Thyroid gland (tissue), 4 donors: ENCODE measurements at regions not wholly inside any gene's neighbourhood (a gene's known extent, or its start where the extent isn't known, plus 50 kb on each side); places are given as distances from the start of the nearest gene placed in this dataset.

Experiments
- POLR2A ChIP-seq, 2 donors: fragments of 450-650 bp; IDR thresholded peaks; one replicate each; pipeline ENCODE4 v1.6.1; 2017; ENCODE audit warnings: antibody characterized with exemption in 2 of 2, mild to moderate bottlenecking in 2 of 2, moderate library complexity in 1 of 2
- TF ChIP-seq, protein P1 (sequence below), 6 experiments: fragments of 200-600 bp in 3 of 6; fragments of 450-650 bp in 3 of 6; sonication (generic) in 3 of 6; IDR thresholded peaks; one replicate each; pipeline ENCODE4 v1.5.1; 2016 to 2019; ENCODE audit warnings: antibody characterized with exemption in 6 of 6, mild to moderate bottlenecking in 2 of 6, inconsistent platforms in 1 of 6, moderate library complexity in 1 of 6

- TF ChIP-seq, protein P1, sequence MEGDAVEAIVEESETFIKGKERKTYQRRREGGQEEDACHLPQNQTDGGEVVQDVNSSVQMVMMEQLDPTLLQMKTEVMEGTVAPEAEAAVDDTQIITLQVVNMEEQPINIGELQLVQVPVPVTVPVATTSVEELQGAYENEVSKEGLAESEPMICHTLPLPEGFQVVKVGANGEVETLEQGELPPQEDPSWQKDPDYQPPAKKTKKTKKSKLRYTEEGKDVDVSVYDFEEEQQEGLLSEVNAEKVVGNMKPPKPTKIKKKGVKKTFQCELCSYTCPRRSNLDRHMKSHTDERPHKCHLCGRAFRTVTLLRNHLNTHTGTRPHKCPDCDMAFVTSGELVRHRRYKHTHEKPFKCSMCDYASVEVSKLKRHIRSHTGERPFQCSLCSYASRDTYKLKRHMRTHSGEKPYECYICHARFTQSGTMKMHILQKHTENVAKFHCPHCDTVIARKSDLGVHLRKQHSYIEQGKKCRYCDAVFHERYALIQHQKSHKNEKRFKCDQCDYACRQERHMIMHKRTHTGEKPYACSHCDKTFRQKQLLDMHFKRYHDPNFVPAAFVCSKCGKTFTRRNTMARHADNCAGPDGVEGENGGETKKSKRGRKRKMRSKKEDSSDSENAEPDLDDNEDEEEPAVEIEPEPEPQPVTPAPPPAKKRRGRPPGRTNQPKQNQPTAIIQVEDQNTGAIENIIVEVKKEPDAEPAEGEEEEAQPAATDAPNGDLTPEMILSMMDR (IDR thresholded peaks at IDR 0.05): no peak
- no peak for TF ChIP-seq POLR2A (IDR thresholded peaks at IDR 0.05)
Observed at GRCh38 chr13:40479196-40479845, 187.1 kb downstream of the FOXO1 start.
